Gastroesophageal sphincter (tissue), 3 donors: ENCODE measurements at regions not wholly inside any gene's neighbourhood (a gene's known extent, or its start where the extent isn't known, plus 50 kb on each side); places are given as distances from the start of the nearest gene placed in this dataset.

Experiments
- EP300 ChIP-seq: sonication (generic); formaldehyde crosslinking; IDR thresholded peaks from one replicate; pipeline ENCODE4 v1.6.1; 2017; ENCODE audit warnings: antibody characterized with exemption, mild to moderate bottlenecking
- POLR2AphosphoS5 ChIP-seq: sonication (generic); formaldehyde crosslinking; IDR thresholded peaks from one replicate; pipeline ENCODE4 v1.6.1; 2017; ENCODE audit warnings: antibody characterized with exemption
- TF ChIP-seq, protein P1 (sequence below), 4 experiments: fragments of 200-600 bp in 2 of 4; fragments of 450-650 bp in 2 of 4; sonication (generic) in 1 of 4; IDR thresholded peaks; one replicate each; pipeline ENCODE4 v1.5.1; 2017 to 2019; ENCODE audit warnings: antibody characterized with exemption in 4 of 4, mild to moderate bottlenecking in 2 of 4, moderate library complexity in 2 of 4

DNA sequence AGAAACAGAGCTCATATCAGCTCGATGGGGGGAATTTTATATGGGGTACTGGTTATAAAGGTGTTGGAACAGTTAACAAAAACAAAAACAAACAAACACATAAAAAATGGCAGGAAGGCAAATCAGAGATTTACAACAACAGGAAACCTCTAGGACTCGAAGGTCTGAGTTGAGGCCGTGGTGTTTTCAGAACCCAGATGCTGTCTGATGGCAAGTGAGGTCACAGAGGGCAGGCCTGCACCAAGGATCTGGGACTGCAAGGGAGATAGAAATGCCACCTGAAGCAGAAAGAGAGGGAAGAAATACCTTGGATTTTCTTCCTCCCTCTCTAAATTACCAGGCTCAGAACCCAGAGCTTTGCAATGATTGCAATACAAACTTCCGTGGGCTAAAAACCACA lies 429.5 kb downstream of the ZNF521 start:
- TF ChIP-seq, protein P1, sequence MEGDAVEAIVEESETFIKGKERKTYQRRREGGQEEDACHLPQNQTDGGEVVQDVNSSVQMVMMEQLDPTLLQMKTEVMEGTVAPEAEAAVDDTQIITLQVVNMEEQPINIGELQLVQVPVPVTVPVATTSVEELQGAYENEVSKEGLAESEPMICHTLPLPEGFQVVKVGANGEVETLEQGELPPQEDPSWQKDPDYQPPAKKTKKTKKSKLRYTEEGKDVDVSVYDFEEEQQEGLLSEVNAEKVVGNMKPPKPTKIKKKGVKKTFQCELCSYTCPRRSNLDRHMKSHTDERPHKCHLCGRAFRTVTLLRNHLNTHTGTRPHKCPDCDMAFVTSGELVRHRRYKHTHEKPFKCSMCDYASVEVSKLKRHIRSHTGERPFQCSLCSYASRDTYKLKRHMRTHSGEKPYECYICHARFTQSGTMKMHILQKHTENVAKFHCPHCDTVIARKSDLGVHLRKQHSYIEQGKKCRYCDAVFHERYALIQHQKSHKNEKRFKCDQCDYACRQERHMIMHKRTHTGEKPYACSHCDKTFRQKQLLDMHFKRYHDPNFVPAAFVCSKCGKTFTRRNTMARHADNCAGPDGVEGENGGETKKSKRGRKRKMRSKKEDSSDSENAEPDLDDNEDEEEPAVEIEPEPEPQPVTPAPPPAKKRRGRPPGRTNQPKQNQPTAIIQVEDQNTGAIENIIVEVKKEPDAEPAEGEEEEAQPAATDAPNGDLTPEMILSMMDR (IDR thresholded peaks at IDR 0.05), result no peak
- TF ChIP-seq POLR2AphosphoS5, result no peak
- TF ChIP-seq EP300, result no peak
